Uterus (tissue), 3 donors: ENCODE measurements at regions not wholly inside any gene's neighbourhood (a gene's known extent, or its start where the extent isn't known, plus 50 kb on each side); places are given as distances from the start of the nearest gene placed in this dataset.

Experiments used
- DNase-seq, 2 donors: peaks; one replicate each; pipeline ENCODE4 v3.0.0-alpha.2; 2019 to 2020
- H3K27ac ChIP-seq, 2 donors: fragments of 200-600 bp; sonication (generic); 1 replicate in 1 of 2; 2 replicates in 1 of 2; pipeline ENCODE4 v1.5.1; 2016 to 2018
- H3K27me3 ChIP-seq, 2 donors: fragments of 200-600 bp; sonication (generic); one replicate each; pipeline ENCODE4 v1.5.1; 2018 to 2019; ENCODE audit warnings: control low read depth in 1 of 2
- H3K36me3 ChIP-seq, 2 donors: fragments of 200-600 bp; sonication (generic); one replicate each; pipeline ENCODE4 v1.5.1; 2019; ENCODE audit warnings: control low read depth in 1 of 2
- H3K4me1 ChIP-seq, 2 donors: fragments of 200-600 bp; sonication (generic); one replicate each; pipeline ENCODE4 v1.5.1; 2018 to 2019; ENCODE audit warnings: control low read depth in 1 of 2
- H3K4me3 ChIP-seq, 2 donors: fragments of 200-600 bp; sonication (generic); 1 replicate in 1 of 2; 2 replicates in 1 of 2; pipeline ENCODE4 v1.5.1; 2018 to 2019; ENCODE audit warnings: mild to moderate bottlenecking in 1 of 2
- H3K9me3 ChIP-seq, 2 donors: fragments of 200-600 bp; sonication (generic); one replicate each; pipeline ENCODE4 v1.5.1; 2019; ENCODE audit warnings: control low read depth in 1 of 2
- CTCF ChIP-seq, 4 experiments: fragments of 200-600 bp in 2 of 4; fragments of 450-650 bp in 2 of 4; sonication (generic) in 2 of 4; IDR thresholded peaks; one replicate each; pipeline ENCODE4 v1.5.1; 2016 to 2019; ENCODE audit warnings: antibody characterized with exemption in 4 of 4, mild to moderate bottlenecking in 2 of 4, moderate library complexity in 1 of 4
- POLR2A ChIP-seq, 2 donors: fragments of 450-650 bp; IDR thresholded peaks; one replicate each; pipeline ENCODE4 v1.6.1; 2016; ENCODE audit warnings: antibody characterized with exemption in 2 of 2, mild to moderate bottlenecking in 1 of 2, moderate library complexity in 1 of 2
- intact Hi-C: fragments of 100-400 bp; cut with DNase I; formaldehyde crosslinking; loops from one replicate; pipeline ENCODE4 v1.15.1; 2023; ENCODE audit warnings: low total_unique reads
- donor health status: DM: yes; HTN: yes; CAD: no.

- Histone ChIP-seq H3K27ac (no peak overlapping the region), H3K4me1 (no peaks in the 10 kb centered on the region), H3K9me3 (no peaks in the 10 kb centered on the region), H3K27me3 (no peaks in the 10 kb centered on the region), H3K4me3 (no peak overlapping the region), H3K36me3 (no peaks in the 10 kb centered on the region)
- TF ChIP-seq POLR2A (IDR thresholded peaks at IDR 0.05) (no peak), CTCF (IDR thresholded peaks at IDR 0.05) (no peak)
- intact Hi-C loops = no loop called here
- no peak for DNase-seq
These were observed 199.7 kb upstream of the CHRNA7 start for GRCh38 chr15:31830591-31830990.

GRCh38 chr15:31831596-31831995 is 198.7 kb upstream of the CHRNA7 start:
- Histone ChIP-seq H3K27ac (no peak overlapping the region), H3K36me3 (no peaks in the 10 kb centered on the region), H3K4me1 (no peaks in the 10 kb centered on the region), H3K4me3 (no peak overlapping the region), H3K27me3 (no peaks in the 10 kb centered on the region), H3K9me3 (no peaks in the 10 kb centered on the region)
- no peak for TF ChIP-seq CTCF (IDR thresholded peaks at IDR 0.05)
- no peak for TF ChIP-seq POLR2A (IDR thresholded peaks at IDR 0.05)
- no peak for DNase-seq
- intact Hi-C loops = no loop called here

- no peaks in the 10 kb centered on the region for H3K36me3 ChIP-seq
- no peaks in the 10 kb centered on the region for H3K4me1 ChIP-seq
- no peaks in the 10 kb centered on the region for H3K9me3 ChIP-seq
- no peak overlapping the region for H3K27ac ChIP-seq
- no peaks in the 10 kb centered on the region for H3K27me3 ChIP-seq
- TF ChIP-seq CTCF (IDR thresholded peaks at IDR 0.05) (no peak), POLR2A (IDR thresholded peaks at IDR 0.05) (no peak)
- intact Hi-C loops = no loop called here
- DNase-seq = no peak
- no peak overlapping the region for H3K4me3 ChIP-seq
These were observed 195.7 kb upstream of the CHRNA7 start for GRCh38 chr15:31834654-31835053.

GRCh38 chr15:31839388-31839787 is 190.9 kb upstream of the CHRNA7 start:
- Histone ChIP-seq H3K27me3 (no peaks in the 10 kb centered on the region), H3K27ac (no peak overlapping the region), H3K36me3 (no peaks in the 10 kb centered on the region), H3K4me1 (no peaks in the 10 kb centered on the region), H3K9me3 (no peaks in the 10 kb centered on the region), H3K4me3 (no peak overlapping the region)
- no peak for DNase-seq
- intact Hi-C loops = no loop called here
- TF ChIP-seq POLR2A (IDR thresholded peaks at IDR 0.05) (no peak), CTCF (IDR thresholded peaks at IDR 0.05) (no peak)

- Histone ChIP-seq H3K4me1 (no peaks in the 10 kb centered on the region), H3K9me3 (no peaks in the 10 kb centered on the region), H3K4me3 (no peak overlapping the region), H3K27ac (no peak overlapping the region), H3K27me3 (no peaks in the 10 kb centered on the region), H3K36me3 (no peaks in the 10 kb centered on the region)
- TF ChIP-seq POLR2A (IDR thresholded peaks at IDR 0.05) (no peak), CTCF (IDR thresholded peaks at IDR 0.05) (no peak)
- intact Hi-C loops = no loop called here
- no peak for DNase-seq
These were observed 189.4 kb upstream of the CHRNA7 start for GRCh38 chr15:31840849-31841476.
